Lung (tissue), 11 donors: ENCODE measurements at regions not wholly inside any gene's neighbourhood (a gene's known extent, or its start where the extent isn't known, plus 50 kb on each side); places are given as distances from the start of the nearest gene placed in this dataset.

Source experiments
- ATAC-seq: fragments of 200-7000 bp; cut with Tn5 transposase; one replicate; pipeline ENCODE4 v1.9.1; 2020; ENCODE audit warnings: moderate number of reproducible peaks; ENCODE audit not compliant: insufficient read depth, low FRiP score
- DNase-seq, 3 donors: peaks; one replicate each; pipeline ENCODE4 v3.0.0-alpha.2; 2013 to 2017
- H3K27ac ChIP-seq, 2 donors: one replicate each; pipeline ENCODE4 v1.5.1; 2013; ENCODE audit warnings: mild to moderate bottlenecking in 2 of 2, moderate library complexity in 2 of 2, control low read depth in 1 of 2, inconsistent platforms in 1 of 2, low read depth in 1 of 2, low read length in 1 of 2
- H3K27me3 ChIP-seq, 3 donors: one replicate each; pipeline ENCODE4 v1.5.1; 2013; ENCODE audit warnings: low read length in 2 of 3; ENCODE audit not compliant: control insufficient read depth in 3 of 3, insufficient read depth in 3 of 3
- H3K36me3 ChIP-seq, 4 donors: one replicate each; pipeline ENCODE4 v1.5.1; 2013; ENCODE audit warnings: low read length in 4 of 4, mild to moderate bottlenecking in 1 of 4, moderate library complexity in 1 of 4; ENCODE audit not compliant: control insufficient read depth in 4 of 4, insufficient read depth in 4 of 4
- H3K4me1 ChIP-seq, 5 donors: one replicate each; pipeline ENCODE4 v1.5.1; 2013; ENCODE audit warnings: low read length in 5 of 5, mild to moderate bottlenecking in 2 of 5, moderate library complexity in 1 of 5; ENCODE audit not compliant: control insufficient read depth in 5 of 5, insufficient read depth in 5 of 5
- H3K4me3 ChIP-seq: one replicate; pipeline ENCODE4 v1.5.1; 2013; ENCODE audit warnings: mild to moderate bottlenecking, control low read depth, moderate library complexity
- H3K9ac ChIP-seq, 2 donors: one replicate each; pipeline ENCODE4 v1.5.1; 2013; ENCODE audit warnings: low read length in 2 of 2, control low read depth in 1 of 2; ENCODE audit not compliant: insufficient read depth in 1 of 2
- H3K9me3 ChIP-seq, 4 donors: one replicate each; pipeline ENCODE4 v1.5.1; 2013; ENCODE audit warnings: low read length in 3 of 4, mild to moderate bottlenecking in 1 of 4, moderate library complexity in 1 of 4; ENCODE audit not compliant: control insufficient read depth in 4 of 4, insufficient read depth in 3 of 4
- WGBS, 2 donors: extraction: QIAGEN DNeasy Blood & Tissue Kit; methylation state at CpG; one replicate each; pipeline ENCODE4 v1.1.7; 2013; 5-methylcytosine and 5-hydroxymethylcytosine counted together
- TF ChIP-seq, protein P1 (sequence below): IDR thresholded peaks from 2 replicates; pipeline ENCODE4 v1.5.1; 2012; ENCODE audit warnings: mild to moderate bottlenecking; ENCODE audit errors: control extremely low read depth, extremely low read depth
- donor health status: control.
- donor health status: control.
- donor health status: Bipolar disorder and iron deficiency.
- donor health status: healthy.
- donor health status: DM: yes; HTN: yes; CAD: no.

DNA sequence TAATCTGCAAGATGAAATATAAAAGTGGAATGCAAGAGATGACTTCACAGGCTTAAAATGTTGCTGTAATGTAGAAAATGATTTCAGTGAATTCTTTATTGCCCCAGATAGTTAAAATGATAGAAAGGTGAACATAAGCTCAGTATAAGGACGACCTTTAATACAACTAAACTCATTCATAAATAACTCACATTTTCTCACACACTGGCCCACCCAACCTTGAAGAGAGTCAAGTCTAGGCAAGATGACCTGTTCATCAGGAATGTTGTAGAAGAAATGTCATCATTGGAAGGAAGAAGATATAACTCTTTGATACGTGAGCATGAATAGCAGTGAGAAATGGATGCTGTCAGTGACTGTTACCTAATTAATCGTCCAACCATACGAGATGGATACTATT is 111.1 kb upstream of the SASH1 start:
- H3K9me3 ChIP-seq = no peaks in the 10 kb centered on the region
- WGBS, 2 donors = 86 to 89% methylated on average over 4 of the region's 4 CpGs
- DNase-seq (no peak), ATAC-seq (no peak)
- H3K4me1 ChIP-seq = no peaks in the 10 kb centered on the region
- no peaks in the 10 kb centered on the region for H3K36me3 ChIP-seq
- H3K27me3 ChIP-seq = no peaks in the 10 kb centered on the region
- H3K27ac ChIP-seq = no peak overlapping the region
- TF ChIP-seq, protein P1, sequence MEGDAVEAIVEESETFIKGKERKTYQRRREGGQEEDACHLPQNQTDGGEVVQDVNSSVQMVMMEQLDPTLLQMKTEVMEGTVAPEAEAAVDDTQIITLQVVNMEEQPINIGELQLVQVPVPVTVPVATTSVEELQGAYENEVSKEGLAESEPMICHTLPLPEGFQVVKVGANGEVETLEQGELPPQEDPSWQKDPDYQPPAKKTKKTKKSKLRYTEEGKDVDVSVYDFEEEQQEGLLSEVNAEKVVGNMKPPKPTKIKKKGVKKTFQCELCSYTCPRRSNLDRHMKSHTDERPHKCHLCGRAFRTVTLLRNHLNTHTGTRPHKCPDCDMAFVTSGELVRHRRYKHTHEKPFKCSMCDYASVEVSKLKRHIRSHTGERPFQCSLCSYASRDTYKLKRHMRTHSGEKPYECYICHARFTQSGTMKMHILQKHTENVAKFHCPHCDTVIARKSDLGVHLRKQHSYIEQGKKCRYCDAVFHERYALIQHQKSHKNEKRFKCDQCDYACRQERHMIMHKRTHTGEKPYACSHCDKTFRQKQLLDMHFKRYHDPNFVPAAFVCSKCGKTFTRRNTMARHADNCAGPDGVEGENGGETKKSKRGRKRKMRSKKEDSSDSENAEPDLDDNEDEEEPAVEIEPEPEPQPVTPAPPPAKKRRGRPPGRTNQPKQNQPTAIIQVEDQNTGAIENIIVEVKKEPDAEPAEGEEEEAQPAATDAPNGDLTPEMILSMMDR = no peak
- no peak overlapping the region for H3K4me3 ChIP-seq
- H3K9ac ChIP-seq = no peak overlapping the region

DNA sequence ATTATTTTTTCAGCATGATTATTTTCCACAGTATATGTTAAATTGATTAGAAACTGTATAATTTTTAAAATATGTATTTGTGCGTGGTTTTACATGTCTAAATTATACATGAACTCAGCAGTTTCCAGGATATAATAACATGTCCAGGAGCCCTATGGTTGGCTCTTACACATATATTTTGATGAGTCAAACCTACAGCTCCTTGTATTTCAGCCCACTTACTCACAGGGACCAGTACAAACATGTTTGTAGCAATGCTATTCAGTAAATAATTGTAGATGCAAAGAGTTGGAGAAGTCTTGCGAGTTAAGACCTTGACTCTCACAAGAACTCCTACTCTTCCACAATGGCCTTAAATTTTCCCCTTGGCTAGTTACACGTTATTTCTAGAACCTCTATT is 107.2 kb upstream of the SASH1 start:
- TF ChIP-seq, protein P1 = no peak
- 85 to 91% methylated on average over 3 of the region's 3 CpGs for WGBS, 2 donors
- Histone ChIP-seq H3K9ac (no peak overlapping the region), H3K9me3 (no peaks in the 10 kb centered on the region), H3K36me3 (no peaks in the 10 kb centered on the region), H3K27ac (no peak overlapping the region), H3K4me3 (no peak overlapping the region), H3K4me1 (peaks cover 0 to 8% (median 3%) of the 10 kb centered on the region in 5 donors), H3K27me3 (no peaks in the 10 kb centered on the region)
- ATAC-seq (no peak), DNase-seq (no peak)

DNA sequence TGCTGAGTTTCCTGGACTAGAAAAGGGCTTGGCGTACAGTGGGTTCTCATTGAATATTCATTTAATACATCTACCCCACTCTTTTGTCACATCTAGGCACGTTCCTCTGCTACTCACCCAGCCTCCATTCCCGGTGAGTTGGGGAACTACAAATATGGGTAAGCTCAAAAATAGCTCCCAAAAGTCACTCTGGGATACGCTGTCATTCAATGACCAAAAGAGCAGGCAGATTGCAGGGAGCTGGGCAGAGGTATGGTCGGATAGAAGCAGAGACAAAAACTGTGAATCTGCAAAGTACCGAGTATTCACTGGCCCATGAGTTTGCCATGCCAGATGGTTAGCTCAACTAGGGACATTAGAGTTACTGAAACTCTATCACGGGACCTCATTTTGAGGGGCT is 103.9 kb upstream of the SASH1 start:
- H3K27me3 ChIP-seq = no peaks in the 10 kb centered on the region
- TF ChIP-seq, protein P1 = no peak
- H3K9me3 ChIP-seq = no peaks in the 10 kb centered on the region
- H3K4me1 ChIP-seq = peaks cover 0 to 21% (median 5%) of the 10 kb centered on the region in 5 donors
- no peak for DNase-seq
- no peak overlapping the region for H3K4me3 ChIP-seq
- no peak overlapping the region for H3K9ac ChIP-seq
- H3K27ac ChIP-seq = no peak overlapping the region
- WGBS, 2 donors = 90 to 92% methylated on average over 7 of the region's 7 CpGs
- ATAC-seq = no peak
- no peaks in the 10 kb centered on the region for H3K36me3 ChIP-seq

DNA sequence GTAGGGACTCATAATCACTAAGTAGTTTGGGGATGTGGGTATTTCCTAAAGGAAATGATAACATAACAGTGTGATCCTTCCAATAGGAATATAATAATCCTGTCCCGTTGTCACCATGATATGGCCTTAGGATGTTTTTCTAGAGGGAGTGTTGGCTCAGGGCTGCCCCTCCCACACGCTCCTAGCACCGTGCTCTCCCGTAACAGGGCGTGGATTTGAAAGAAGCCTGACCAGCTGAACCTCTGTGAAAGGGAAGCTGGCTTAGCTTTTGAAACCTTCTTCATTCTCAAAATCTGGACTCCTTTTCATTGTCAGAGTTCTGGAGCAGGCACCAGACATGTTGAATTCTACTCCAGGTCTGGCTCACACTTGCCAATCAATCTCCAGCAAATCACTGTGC is 103.4 kb upstream of the SASH1 start:
- 69 to 72% methylated on average over 5 of the region's 5 CpGs for WGBS, 2 donors
- H3K27ac ChIP-seq = no peak overlapping the region
- DNase-seq = no peak

More for the DNA sequence above, 103.4 kb upstream of the SASH1 start:
- no peak for ATAC-seq
- Histone ChIP-seq H3K9ac (no peak overlapping the region), H3K4me1 (peaks cover 0 to 22% (median 5%) of the 10 kb centered on the region in 5 donors), H3K27me3 (no peaks in the 10 kb centered on the region), H3K4me3 (no peak overlapping the region), H3K9me3 (no peaks in the 10 kb centered on the region), H3K36me3 (no peaks in the 10 kb centered on the region)
- TF ChIP-seq, protein P1 = no peak
